Naive thymus-derived CD8-positive, alpha-beta T cell (primary cell): ENCODE measurements at regions not wholly inside any gene's neighbourhood (a gene's known extent, or its start where the extent isn't known, plus 50 kb on each side); places are given as distances from the start of the nearest gene placed in this dataset.

Experiments
- ATAC-seq, 2 donors: fragments of 150-1000 bp; cut with Tn5 transposase in 1 of 2; sonication (Bioruptor Pico), chemical (Tn5 transposase) in 1 of 2; 1 replicate in 1 of 2; 2 replicates in 1 of 2; pipeline ENCODE4 v1.10.0; 2021; ENCODE audit warnings: mild to moderate bottlenecking in 2 of 2, moderate library complexity in 2 of 2
- POLR2A ChIA-PET: fragments of 350-600 bp; sonication (Branson Sonifier 250); formaldehyde crosslinking; loops from one replicate; lab custom pipeline; 2021; ENCODE audit warnings: antibody characterized with exemption; lab: Charles Lee
- DNase-seq, 10 donors: peaks; one replicate each; pipeline versions ENCODE4 v3.0.0 to v3.0.0-alpha.2; 2020 to 2022
- H3K27ac Mint-ChIP-seq, 10 donors: one replicate each; pipeline ENCODE4 v1.8.0; 2020 to 2022; ENCODE audit warnings: mild to moderate bottlenecking in 10 of 10, mixed read lengths in 10 of 10, moderate library complexity in 4 of 10, inconsistent platforms in 1 of 10
- H3K27me3 Mint-ChIP-seq, 5 donors: one replicate each; pipeline ENCODE4 v1.8.0; 2021 to 2022; ENCODE audit warnings: mixed read lengths in 5 of 5
- H3K36me3 Mint-ChIP-seq, 3 donors: one replicate each; pipeline ENCODE4 v1.8.0; 2020 to 2022; ENCODE audit warnings: mixed read lengths in 3 of 3, mild to moderate bottlenecking in 2 of 3, inconsistent platforms in 1 of 3
- H3K4me1 Mint-ChIP-seq, 4 donors: one replicate each; pipeline ENCODE4 v1.8.0; 2021 to 2022; ENCODE audit warnings: mixed read lengths in 4 of 4
- H3K4me3 Mint-ChIP-seq, 10 donors: one replicate each; pipeline ENCODE4 v1.8.0; 2020 to 2022; ENCODE audit warnings: mild to moderate bottlenecking in 10 of 10, mixed read lengths in 10 of 10, moderate library complexity in 6 of 10, inconsistent platforms in 1 of 10
- H3K9me3 Mint-ChIP-seq, 9 donors: one replicate each; pipeline ENCODE4 v1.8.0; 2020 to 2022; ENCODE audit warnings: mixed read lengths in 9 of 9, mild to moderate bottlenecking in 3 of 9, inconsistent platforms in 1 of 9, moderate library complexity in 1 of 9

DNA sequence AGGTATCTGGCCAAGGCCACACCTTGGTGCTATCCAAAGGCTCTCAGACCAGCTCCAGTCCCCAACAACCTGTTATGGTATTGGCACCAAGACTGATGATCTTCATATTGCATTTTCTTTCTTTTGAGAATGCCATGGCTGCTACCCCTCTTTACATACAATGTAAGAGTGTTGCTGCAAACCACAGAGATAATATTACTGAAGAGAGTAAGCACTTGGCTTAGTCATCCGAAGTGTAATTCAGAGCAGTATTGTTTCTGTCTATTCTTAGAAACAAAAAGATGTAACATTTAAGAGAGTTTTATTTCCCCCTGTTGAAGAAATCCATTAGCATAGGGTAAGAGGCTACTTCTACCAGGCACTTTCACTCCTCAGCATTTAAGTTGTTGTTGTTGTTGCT lies 212.5 kb downstream of the C6orf118 start:
- DNase-seq (no peak), ATAC-seq (no peak)
- Mint-ChIP-seq H3K27ac (no peak overlapping the region), H3K9me3 (peaks cover 0 to 71% (median 15%) of the 10 kb centered on the region in 9 donors), H3K4me1 (no peaks in the 10 kb centered on the region), H3K27me3 (no peaks in the 10 kb centered on the region), H3K4me3 (no peak overlapping the region), H3K36me3 (peaks cover 0 to 7% (median 0%) of the 10 kb centered on the region in 3 donors)
- POLR2A ChIA-PET = no interaction called here

DNA sequence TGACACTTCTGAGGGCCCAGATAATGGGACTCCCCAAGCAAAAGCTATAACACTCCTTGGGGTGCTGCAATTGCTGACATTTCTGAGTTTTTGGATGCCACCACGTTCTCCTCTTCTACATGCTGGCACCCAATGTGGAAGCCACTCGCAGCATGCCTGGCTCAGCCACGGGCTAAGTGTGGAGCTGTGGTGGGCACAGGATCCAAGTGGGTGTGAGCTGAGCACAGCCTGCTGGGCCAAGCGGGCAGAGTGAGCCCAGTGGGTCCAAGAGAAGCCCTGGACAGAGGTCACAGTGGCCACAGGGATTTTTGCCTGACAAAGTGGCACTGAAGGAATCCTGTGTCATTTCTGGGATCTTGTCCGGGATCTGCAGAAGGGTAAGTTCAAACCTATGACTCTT lies 213.2 kb downstream of the C6orf118 start:
- Mint-ChIP-seq H3K9me3 (peaks cover 0 to 64% (median 12%) of the 10 kb centered on the region in 9 donors), H3K27me3 (no peaks in the 10 kb centered on the region), H3K36me3 (peaks cover 0 to 7% (median 0%) of the 10 kb centered on the region in 3 donors), H3K27ac (no peak overlapping the region), H3K4me1 (no peaks in the 10 kb centered on the region), H3K4me3 (no peak overlapping the region)
- POLR2A ChIA-PET = no interaction called here
- no peak for DNase-seq
- ATAC-seq = no peak

DNA sequence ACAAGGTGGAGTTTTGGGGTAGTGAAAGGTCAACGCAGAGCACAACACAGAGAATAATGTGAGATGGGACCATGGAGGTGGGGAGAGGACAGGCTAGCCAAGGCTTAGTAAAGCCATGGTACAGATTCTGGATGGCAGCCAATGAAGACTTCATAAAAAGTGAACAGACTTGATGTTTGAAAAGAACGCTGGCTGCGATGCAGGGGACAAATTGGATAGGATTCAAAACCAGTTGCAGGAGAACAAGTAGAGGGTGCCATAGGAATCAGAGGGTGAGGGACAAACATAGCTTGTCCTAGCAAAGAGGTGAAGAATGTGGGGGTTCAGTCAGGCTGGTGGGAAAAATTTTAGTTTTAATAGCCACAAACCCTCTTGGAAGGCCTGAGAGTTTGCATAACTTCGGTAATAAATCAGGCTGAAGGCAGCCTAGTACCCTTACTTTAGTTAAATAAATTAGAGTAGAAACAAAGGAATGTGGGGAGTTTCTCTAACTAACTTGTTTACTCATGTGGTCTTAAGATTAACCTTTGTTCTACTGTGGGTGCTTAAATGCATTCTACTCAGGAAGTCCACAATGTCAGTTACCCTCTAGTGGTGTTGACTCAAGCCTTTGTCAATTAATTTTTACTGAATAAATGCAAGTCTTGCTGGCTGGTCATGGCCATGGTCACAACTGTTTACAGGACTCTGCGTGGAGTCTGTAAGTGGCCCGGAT lies 216.4 kb downstream of the C6orf118 start:
- ATAC-seq (no peak), DNase-seq (no peak)
- POLR2A ChIA-PET = no interaction called here
- Mint-ChIP-seq H3K27ac (no peak overlapping the region), H3K4me1 (no peaks in the 10 kb centered on the region), H3K4me3 (peak overlapping the region in 1 of 10 donors; percentile 51), H3K36me3 (peaks cover 0 to 7% (median 0%) of the 10 kb centered on the region in 3 donors), H3K27me3 (peaks cover 0 to 1% (median 0%) of the 10 kb centered on the region in 5 donors), H3K9me3 (peaks cover 6 to 41% (median 14%) of the 10 kb centered on the region in 9 donors)

DNA sequence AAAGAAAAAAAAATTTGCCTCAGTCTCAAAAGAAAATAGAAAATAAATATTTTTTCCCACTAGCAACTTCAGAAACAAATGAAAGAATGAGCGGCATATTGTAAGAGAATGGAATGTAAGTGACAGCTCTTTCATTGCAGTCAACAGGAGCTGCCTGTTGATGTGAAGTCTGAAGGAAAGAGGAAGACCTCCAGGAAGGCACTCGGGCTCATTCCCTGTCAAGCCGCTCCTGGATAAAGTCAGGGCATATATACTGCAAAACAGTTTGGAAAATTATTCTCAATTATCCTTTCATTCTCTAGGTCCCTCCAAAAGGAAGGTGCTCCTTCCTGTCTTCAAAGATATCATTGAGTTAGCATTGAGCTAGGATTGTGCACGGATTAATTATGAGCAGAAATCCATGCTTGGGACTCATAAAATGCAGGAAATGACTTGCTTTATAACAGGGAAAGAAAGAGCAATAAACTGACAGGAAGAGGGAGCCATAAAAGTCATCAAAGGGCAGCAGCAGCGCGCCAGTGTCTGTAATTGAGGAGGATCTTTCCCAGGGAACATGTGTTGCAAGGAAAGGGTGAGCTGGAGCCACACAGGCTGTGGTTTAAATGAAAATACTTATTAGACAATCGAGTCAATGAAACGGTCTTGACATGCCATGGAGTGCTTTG lies 218.2 kb downstream of the C6orf118 start:
- peaks cover 6 to 34% (median 14%) of the 10 kb centered on the region in 9 donors for H3K9me3 Mint-ChIP-seq
- no peak overlapping the region for H3K4me3 Mint-ChIP-seq

DNA sequence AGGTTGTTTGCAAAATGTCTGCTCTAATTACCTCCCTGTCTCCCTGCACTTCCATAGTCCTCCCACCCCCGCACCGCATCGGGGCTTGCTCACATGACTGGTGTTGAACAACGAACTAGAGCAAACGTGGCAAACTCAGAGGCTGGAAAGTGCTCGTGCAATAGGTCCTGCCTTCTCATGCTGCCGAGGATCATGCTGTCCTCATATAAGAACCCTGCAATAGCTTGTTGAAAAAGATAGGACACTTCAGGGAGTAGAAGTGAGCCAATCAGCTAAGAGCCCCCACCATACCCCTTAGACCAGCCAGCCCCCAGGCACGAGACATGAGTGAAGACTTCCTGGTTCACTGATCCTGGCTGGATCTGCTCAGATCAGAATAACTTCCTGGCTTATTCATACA lies 219.2 kb downstream of the C6orf118 start:
- no peak overlapping the region for H3K4me3 Mint-ChIP-seq
- H3K4me1 Mint-ChIP-seq = no peaks in the 10 kb centered on the region
- no peak for DNase-seq
- ATAC-seq = no peak
- peaks cover 0 to 1% (median 0%) of the 10 kb centered on the region in 5 donors for H3K27me3 Mint-ChIP-seq
- peaks cover 0 to 7% (median 0%) of the 10 kb centered on the region in 3 donors for H3K36me3 Mint-ChIP-seq
- no peak overlapping the region for H3K27ac Mint-ChIP-seq
- peaks cover 6 to 32% (median 14%) of the 10 kb centered on the region in 9 donors for H3K9me3 Mint-ChIP-seq
- POLR2A ChIA-PET = no interaction called here

More for the DNA sequence above, 218.2 kb downstream of the C6orf118 start:
- POLR2A ChIA-PET = no interaction called here
- Mint-ChIP-seq H3K36me3 (peaks cover 0 to 7% (median 0%) of the 10 kb centered on the region in 3 donors), H3K4me1 (no peaks in the 10 kb centered on the region), H3K27ac (no peak overlapping the region), H3K27me3 (peaks cover 0 to 1% (median 0%) of the 10 kb centered on the region in 5 donors)
- ATAC-seq = no peak
- no peak for DNase-seq

DNA sequence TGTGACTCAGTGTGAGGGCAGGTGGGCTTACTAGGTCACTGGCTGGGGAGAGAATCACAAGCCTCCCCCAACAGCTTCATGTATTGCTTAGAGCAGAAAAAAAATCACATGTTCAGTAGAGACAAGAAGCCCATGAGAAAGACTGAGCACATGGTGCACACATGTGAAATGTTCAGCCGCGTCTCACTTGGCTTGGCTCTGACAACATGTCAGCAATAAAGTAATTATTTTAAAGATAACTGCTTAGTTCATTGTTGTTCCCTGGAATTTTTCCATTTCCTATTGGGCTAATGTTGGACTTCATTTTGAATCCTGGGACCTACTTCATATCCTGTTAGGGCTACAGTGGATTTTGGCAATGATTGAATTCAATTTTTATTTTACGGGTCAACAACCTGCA lies 222.6 kb downstream of the C6orf118 start:
- no peaks in the 10 kb centered on the region for H3K36me3 Mint-ChIP-seq
- ATAC-seq = no peak
- DNase-seq = no peak
- no peak overlapping the region for H3K27ac Mint-ChIP-seq
- H3K4me1 Mint-ChIP-seq = no peaks in the 10 kb centered on the region
- POLR2A ChIA-PET = no interaction called here
- H3K4me3 Mint-ChIP-seq = no peak overlapping the region
- H3K9me3 Mint-ChIP-seq = peaks cover 2 to 27% (median 10%) of the 10 kb centered on the region in 9 donors
- peaks cover 0 to 1% (median 0%) of the 10 kb centered on the region in 5 donors for H3K27me3 Mint-ChIP-seq

DNA sequence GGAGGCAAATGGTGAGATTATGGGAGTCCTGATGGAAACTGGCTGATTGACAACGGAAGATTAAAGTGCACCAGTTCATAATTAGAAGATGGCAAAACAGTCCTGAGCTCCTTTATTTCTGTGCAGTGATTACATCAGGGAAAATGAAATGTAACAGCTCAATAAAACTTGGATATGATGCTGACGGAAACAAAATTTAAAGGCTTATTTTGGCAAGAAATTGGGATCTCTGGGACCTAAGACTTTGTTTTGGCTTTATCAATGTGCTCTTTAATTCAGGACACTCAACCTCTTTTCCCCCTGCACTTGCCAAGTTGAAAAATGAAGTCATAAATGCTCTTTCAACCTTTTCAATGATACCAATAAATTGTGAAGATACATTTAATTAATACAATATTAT lies 226.8 kb downstream of the C6orf118 start:
- ATAC-seq (no peak), DNase-seq (no peak)
- H3K27me3 Mint-ChIP-seq = no peaks in the 10 kb centered on the region
- peaks cover 0 to 11% (median 6%) of the 10 kb centered on the region in 9 donors for H3K9me3 Mint-ChIP-seq
- POLR2A ChIA-PET = no interaction called here
- H3K36me3 Mint-ChIP-seq = no peaks in the 10 kb centered on the region
- no peak overlapping the region for H3K27ac Mint-ChIP-seq
- H3K4me1 Mint-ChIP-seq = no peaks in the 10 kb centered on the region
- no peak overlapping the region for H3K4me3 Mint-ChIP-seq

DNA sequence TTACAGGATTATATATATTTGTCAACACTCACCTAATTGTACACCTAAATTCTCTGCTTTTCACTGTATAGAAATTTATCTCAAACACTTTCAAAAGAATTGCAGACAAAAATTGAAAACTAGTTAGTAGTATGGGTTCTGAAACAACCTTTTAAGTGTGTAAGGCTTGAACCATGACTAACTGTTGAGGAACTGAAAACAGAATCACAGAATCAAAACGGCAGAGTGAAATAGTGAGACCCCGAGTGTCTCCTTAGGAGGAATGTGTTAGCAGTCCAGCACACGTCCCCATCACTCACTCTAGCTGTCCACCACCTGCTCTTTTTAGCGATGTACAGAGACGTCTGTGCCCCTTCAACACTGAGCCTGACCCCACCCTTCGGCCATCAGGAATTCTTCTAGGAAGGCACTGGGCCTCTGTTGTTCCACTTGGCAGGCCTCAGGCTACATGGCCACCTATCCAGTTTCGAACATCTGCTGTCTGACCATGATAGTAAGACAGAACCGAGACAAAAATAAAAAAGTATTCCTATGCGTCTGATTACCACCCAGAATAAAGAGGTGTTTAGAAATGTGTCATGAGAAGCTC lies 227.4 kb downstream of the C6orf118 start:
- no peak overlapping the region for H3K4me3 Mint-ChIP-seq
- H3K9me3 Mint-ChIP-seq = peaks cover 0 to 11% (median 2%) of the 10 kb centered on the region in 9 donors
- no peak for ATAC-seq
- H3K36me3 Mint-ChIP-seq = no peaks in the 10 kb centered on the region
- H3K4me1 Mint-ChIP-seq = no peaks in the 10 kb centered on the region
- no peak overlapping the region for H3K27ac Mint-ChIP-seq
- no peaks in the 10 kb centered on the region for H3K27me3 Mint-ChIP-seq
- POLR2A ChIA-PET = no interaction called here
- DNase-seq = no peak

DNA sequence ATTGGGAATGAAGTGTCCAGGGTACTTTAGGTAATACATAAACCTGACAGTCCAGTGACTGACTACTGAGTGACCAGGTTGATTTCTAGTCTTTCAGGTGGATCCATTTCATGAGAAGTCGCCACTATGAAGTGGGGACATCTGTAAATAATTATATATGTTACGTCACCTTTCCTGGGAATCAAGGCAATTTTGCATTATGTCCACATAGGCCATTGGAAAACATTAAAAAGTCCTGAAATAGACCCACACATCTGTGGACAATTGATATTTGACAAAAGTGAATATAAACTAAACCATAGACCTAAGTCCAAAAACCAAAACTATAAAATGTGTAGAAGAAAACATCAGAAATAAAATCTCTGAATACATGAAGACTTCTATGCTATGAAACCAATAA lies 231.5 kb downstream of the C6orf118 start:
- no peaks in the 10 kb centered on the region for H3K4me1 Mint-ChIP-seq
- no peaks in the 10 kb centered on the region for H3K27me3 Mint-ChIP-seq
- POLR2A ChIA-PET = no interaction called here
- DNase-seq (no peak), ATAC-seq (no peak)
- H3K4me3 Mint-ChIP-seq = no peak overlapping the region
- H3K9me3 Mint-ChIP-seq = peaks cover 0 to 6% (median 0%) of the 10 kb centered on the region in 9 donors
- no peaks in the 10 kb centered on the region for H3K36me3 Mint-ChIP-seq
- no peak overlapping the region for H3K27ac Mint-ChIP-seq

DNA sequence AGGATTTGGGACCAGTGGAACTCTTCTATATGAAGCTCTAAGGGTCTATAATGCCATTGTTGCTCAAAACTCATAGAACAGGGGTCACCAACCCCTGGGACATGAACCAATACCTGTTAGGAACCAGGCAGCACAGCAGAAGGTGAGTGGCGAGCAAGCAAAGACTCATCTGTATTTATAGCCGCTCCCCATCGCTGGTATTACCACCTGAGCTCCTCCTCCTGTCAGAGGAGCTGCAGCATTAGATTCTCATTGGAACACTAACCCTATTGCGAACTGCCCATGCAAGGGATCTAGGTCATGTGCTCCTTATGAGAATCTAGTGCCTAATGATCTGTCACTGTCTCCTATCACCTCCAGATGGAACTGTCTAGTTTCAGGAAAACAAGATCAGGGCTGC lies 237.5 kb downstream of the C6orf118 start:
- H3K9me3 Mint-ChIP-seq = peaks cover 0 to 6% (median 0%) of the 10 kb centered on the region in 9 donors
- H3K27ac Mint-ChIP-seq = no peak overlapping the region
- ATAC-seq (no peak), DNase-seq (no peak)
- no peaks in the 10 kb centered on the region for H3K27me3 Mint-ChIP-seq
- H3K36me3 Mint-ChIP-seq = no peaks in the 10 kb centered on the region
- H3K4me3 Mint-ChIP-seq = no peak overlapping the region
- no peaks in the 10 kb centered on the region for H3K4me1 Mint-ChIP-seq
- POLR2A ChIA-PET = no interaction called here

DNA sequence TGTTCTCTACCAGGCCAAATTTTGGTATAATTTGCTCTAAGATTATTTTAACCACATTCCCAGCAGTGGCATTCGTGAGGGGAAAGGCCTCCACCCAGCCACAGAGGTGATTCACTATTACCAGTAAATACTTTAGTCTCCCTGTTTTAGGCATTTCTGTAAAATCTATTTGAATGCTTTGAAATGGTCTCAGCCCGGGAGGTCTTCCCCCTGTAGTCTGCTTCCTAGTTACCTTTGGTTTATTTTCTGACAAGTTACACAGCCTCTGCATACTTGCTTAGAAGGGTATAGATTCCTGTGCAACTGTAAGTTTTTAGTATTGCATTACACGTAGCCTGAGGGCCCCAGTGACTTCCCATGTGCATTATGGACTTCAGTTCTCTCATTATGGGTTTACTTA lies 248.7 kb downstream of the C6orf118 start:
- POLR2A ChIA-PET = no interaction called here
- ATAC-seq (no peak), DNase-seq (no peak)
- no peaks in the 10 kb centered on the region for H3K36me3 Mint-ChIP-seq
- H3K4me3 Mint-ChIP-seq = no peak overlapping the region
- peaks cover 0 to 3% (median 0%) of the 10 kb centered on the region in 5 donors for H3K27me3 Mint-ChIP-seq
- peaks cover 3 to 24% (median 11%) of the 10 kb centered on the region in 9 donors for H3K9me3 Mint-ChIP-seq
- no peak overlapping the region for H3K27ac Mint-ChIP-seq
- H3K4me1 Mint-ChIP-seq = no peaks in the 10 kb centered on the region

DNA sequence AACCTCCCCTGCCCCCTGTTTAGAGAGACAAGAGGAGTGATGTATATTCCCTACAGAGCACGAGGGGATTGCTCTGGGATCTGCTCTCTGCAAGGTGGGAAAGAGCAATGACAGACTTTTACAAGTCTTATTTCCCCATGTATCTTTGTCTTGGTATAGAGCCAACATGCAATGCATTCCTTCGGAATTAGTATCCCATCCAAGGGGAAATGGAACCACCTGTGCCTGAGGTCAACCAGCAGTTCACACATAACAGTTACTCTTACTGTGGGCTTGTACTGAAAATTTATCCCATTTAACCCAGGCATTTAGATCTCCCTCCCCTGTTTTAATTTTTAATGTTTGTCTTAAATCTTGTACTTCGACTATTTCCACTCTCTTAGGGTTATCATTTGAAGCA lies 250.4 kb downstream of the C6orf118 start:
- POLR2A ChIA-PET = no interaction called here
- Mint-ChIP-seq H3K36me3 (no peaks in the 10 kb centered on the region), H3K9me3 (peaks cover 3 to 19% (median 8%) of the 10 kb centered on the region in 9 donors), H3K4me3 (no peak overlapping the region), H3K27me3 (no peaks in the 10 kb centered on the region), H3K4me1 (no peaks in the 10 kb centered on the region), H3K27ac (no peak overlapping the region)
- DNase-seq (no peak), ATAC-seq (no peak)

DNA sequence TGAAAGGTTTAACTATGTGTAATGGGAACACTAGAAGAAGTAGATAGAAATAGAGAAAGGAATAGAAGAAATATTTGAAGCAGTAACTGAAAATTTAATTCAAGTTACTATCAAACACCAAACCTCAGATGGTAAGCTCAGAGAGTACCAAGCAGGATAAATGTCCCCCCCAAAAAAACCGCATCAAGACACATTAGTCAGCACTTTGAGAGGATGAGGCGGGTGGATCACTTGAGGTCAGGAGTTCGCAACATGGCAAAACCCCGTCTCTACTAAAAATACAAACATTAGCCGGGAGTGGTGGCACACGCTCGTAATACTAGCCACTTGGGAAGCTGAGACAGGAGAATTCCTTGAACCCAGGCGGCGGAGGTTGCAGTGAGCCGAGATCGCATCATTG lies 253.1 kb downstream of the C6orf118 start:
- Mint-ChIP-seq H3K9me3 (peaks cover 0 to 15% (median 3%) of the 10 kb centered on the region in 9 donors), H3K27ac (no peak overlapping the region), H3K27me3 (no peaks in the 10 kb centered on the region), H3K36me3 (peaks cover 0 to 3% (median 0%) of the 10 kb centered on the region in 3 donors), H3K4me3 (no peak overlapping the region), H3K4me1 (no peaks in the 10 kb centered on the region)
- POLR2A ChIA-PET = no interaction called here
- DNase-seq (no peak), ATAC-seq (no peak)
